NCI-H82 treated with DMSO at 0.1 percent for 48 hours (cell line): ENCODE measurements at regions not wholly inside any gene's neighbourhood (a gene's known extent, or its start where the extent isn't known, plus 50 kb on each side); places are given as distances from the start of the nearest gene placed in this dataset.
"Not testable (repeated sequence)": the region's sequence is repeated elsewhere in the genome, so short reads cannot be mapped to it uniquely, and the experiment has no call there.

ENCODE experiments used
- DNase-seq: peaks from one replicate; lab custom pipeline; 2025; ENCODE audit not compliant: unreplicated experiment; lab: John Stamatoyannopoulos, UW

GRCh38 chr9:73056245-73056644, 95.4 kb upstream of the ANXA1 start:
- DNase-seq = no peak

- DNase-seq = no peak
These were observed 97.6 kb upstream of the ANXA1 start for GRCh38 chr9:73054091-73054490.

GRCh38 chr9:73053543-73053942, 98.1 kb upstream of the ANXA1 start:
- no peak for DNase-seq

GRCh38 chr9:73050887-73051550, 98.2 kb upstream of the ALDH1A1 start:
- no peak for DNase-seq

- DNase-seq = no peak
These were observed 97.4 kb upstream of the ALDH1A1 start for GRCh38 chr9:73050065-73050816.

- DNase-seq = no peak
These were observed 96.4 kb upstream of the ALDH1A1 start for GRCh38 chr9:73049280-73049679.

GRCh38 chr9:73046769-73047168, 93.9 kb upstream of the ALDH1A1 start:
- DNase-seq = no peak

- DNase-seq = not testable (repeated sequence)
These were observed 91.9 kb upstream of the ALDH1A1 start for GRCh38 chr9:73044776-73045175.

GRCh38 chr9:73042155-73042554, 89.3 kb upstream of the ALDH1A1 start:
- DNase-seq = no peak

GRCh38 chr9:73039271-73040263, 86.7 kb upstream of the ALDH1A1 start:
- no peak for DNase-seq

GRCh38 chr9:73038613-73039012, 85.8 kb upstream of the ALDH1A1 start:
- no peak for DNase-seq

GRCh38 chr9:73038089-73038509, 85.2 kb upstream of the ALDH1A1 start:
- DNase-seq = no peak

- DNase-seq = no peak
These were observed 84.8 kb upstream of the ALDH1A1 start for GRCh38 chr9:73037613-73038012.

- DNase-seq = no peak
These were observed 82.1 kb upstream of the ALDH1A1 start for GRCh38 chr9:73034962-73035361.

GRCh38 chr9:73031350-73031749, 78.5 kb upstream of the ALDH1A1 start:
- no peak for DNase-seq

GRCh38 chr9:73030370-73031030, 77.6 kb upstream of the ALDH1A1 start:
- DNase-seq = no peak

- no peak for DNase-seq
These were observed 76.5 kb upstream of the ALDH1A1 start for GRCh38 chr9:73029346-73029745.

- no peak for DNase-seq
These were observed 73.5 kb upstream of the ALDH1A1 start for GRCh38 chr9:73026375-73026774.

GRCh38 chr9:73024601-73025034, 71.8 kb upstream of the ALDH1A1 start:
- DNase-seq = no peak

GRCh38 chr9:73023025-73023541, 70.2 kb upstream of the ALDH1A1 start:
- DNase-seq = peak; percentile 42

- no peak for DNase-seq
These were observed 69.5 kb upstream of the ALDH1A1 start for GRCh38 chr9:73022353-73022752.
